VCaP (cell line): ENCODE measurements at regions not wholly inside any gene's neighbourhood (a gene's known extent, or its start where the extent isn't known, plus 50 kb on each side); places are given as distances from the start of the nearest gene placed in this dataset.
"Not testable (repeated sequence)": the region's sequence is repeated elsewhere in the genome, so short reads cannot be mapped to it uniquely, and the experiment has no call there.

Experiments
- H3K27ac ChIP-seq: fragments of 450-650 bp; 2 replicates; pipeline ENCODE4 v1.5.1; 2017
- TF ChIP-seq, protein P1 (sequence below): fragments of 450-650 bp; conservative IDR thresholded peaks from 2 replicates; pipeline ENCODE4 v1.5.1; 2017; ENCODE audit warnings: mild to moderate bottlenecking, moderate library complexity

DNA sequence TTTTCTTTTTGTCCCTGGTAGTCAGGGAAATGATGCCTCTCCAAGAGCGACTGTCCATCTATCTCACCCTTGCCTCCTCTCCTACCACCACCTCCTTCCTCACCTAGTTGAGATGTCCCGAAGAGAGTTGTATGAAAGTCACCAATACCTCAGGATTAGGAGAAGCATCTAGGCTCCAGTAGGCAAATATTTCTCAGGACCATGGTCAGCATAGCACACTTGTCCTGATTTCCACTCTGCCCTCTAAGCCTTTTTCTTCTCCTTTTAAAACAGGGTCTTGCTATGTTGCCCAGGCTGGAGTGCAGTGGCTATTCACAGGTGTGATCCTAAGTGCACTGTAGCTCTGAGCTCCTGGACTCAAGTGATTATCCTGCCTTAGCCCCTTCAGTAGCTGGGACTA is 268.4 kb upstream of the PELI2 start:
- H3K27ac ChIP-seq, result no peak overlapping the region
- TF ChIP-seq, protein P1, sequence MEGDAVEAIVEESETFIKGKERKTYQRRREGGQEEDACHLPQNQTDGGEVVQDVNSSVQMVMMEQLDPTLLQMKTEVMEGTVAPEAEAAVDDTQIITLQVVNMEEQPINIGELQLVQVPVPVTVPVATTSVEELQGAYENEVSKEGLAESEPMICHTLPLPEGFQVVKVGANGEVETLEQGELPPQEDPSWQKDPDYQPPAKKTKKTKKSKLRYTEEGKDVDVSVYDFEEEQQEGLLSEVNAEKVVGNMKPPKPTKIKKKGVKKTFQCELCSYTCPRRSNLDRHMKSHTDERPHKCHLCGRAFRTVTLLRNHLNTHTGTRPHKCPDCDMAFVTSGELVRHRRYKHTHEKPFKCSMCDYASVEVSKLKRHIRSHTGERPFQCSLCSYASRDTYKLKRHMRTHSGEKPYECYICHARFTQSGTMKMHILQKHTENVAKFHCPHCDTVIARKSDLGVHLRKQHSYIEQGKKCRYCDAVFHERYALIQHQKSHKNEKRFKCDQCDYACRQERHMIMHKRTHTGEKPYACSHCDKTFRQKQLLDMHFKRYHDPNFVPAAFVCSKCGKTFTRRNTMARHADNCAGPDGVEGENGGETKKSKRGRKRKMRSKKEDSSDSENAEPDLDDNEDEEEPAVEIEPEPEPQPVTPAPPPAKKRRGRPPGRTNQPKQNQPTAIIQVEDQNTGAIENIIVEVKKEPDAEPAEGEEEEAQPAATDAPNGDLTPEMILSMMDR, result no peak

DNA sequence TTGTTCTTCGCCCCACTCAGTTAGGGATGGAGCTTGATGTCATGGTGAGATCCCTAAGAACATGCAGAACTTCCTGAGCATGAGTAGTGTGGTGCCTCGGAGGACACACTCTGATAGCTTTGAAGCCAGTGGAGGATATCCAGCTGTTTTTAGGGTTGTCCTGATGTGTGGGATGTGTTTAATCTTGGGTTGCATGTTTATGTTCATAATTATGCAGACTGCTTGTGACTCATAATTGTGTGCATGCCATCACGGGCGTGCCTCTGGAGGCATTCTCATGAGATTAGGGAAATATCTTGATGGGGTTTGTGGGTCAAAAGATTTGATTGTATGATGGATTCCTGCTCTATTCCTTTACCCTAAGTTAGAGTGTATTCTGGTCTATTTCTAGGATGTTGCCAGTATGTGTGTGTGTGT is 267.4 kb upstream of the PELI2 start:
- TF ChIP-seq, protein P1, result no peak
- H3K27ac ChIP-seq, result no peak overlapping the region

- TF ChIP-seq, protein P1, result no peak
- no peak overlapping the region for H3K27ac ChIP-seq
Measured at GRCh38 chr14:55851301-55851700, 266.9 kb upstream of the PELI2 start.

DNA sequence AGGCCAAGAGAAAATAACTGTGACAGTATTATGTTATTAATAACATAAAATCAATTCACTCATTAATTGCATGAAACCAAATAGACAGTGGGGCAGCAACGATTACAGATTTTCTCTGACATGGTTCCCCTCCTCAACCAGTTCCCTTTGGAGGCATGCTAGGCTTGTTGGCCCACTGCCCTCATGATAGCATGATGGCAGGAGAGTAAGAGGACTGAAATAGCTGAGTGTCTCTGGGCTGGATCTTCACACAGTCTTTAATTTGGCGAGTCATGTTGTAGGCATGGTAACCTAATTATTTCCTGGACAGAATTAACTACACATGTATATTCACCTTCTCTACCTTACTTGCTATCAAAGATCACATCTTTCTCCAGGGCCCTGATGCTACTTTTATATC is 266.2 kb upstream of the PELI2 start:
- no peak overlapping the region for H3K27ac ChIP-seq
- TF ChIP-seq, protein P1, result no peak

- H3K27ac ChIP-seq, result no peak overlapping the region
- TF ChIP-seq, protein P1, result no peak
Measured at GRCh38 chr14:55855751-55856150, 262.5 kb upstream of the PELI2 start.

DNA sequence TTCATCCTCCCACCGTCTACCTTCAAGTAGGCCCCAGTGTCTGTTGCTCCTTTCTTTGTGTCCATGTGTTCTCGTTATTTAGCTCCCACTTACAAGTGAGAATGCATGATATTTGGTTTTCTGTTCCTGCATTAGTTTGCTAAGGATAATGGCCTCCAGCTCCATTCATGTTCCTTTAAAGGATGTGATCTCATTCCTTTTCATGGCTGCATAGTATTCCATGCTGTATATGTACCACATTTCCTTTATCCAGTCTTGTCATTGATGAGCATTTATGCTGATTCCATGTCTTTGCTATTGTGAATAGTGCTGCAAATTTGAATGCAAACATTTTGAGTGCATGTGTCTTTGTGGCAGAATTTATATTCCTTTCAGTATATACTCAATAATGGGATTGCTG is 259.6 kb upstream of the PELI2 start:
- no peak overlapping the region for H3K27ac ChIP-seq

DNA sequence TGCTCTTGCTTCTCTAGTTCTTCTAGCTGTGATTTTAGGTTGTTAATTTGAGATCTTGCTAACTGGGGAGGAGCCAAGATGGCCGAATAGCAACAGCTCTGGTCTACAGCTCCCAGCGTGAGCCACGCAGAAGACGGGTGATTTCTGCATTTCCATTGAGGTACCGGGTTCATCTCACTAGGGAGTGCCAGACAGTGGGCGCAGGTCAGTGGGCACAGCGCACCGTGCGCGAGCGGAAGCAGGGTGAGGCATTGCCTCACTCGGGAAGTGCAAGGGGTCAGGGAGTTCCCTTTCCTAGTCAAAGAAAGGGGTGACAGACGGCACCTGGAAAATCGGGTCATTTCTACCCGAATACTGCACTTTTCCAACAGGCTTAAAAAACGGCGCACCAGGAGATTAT is 256.6 kb upstream of the PELI2 start:
- H3K27ac ChIP-seq, result not testable (repeated sequence)

More for the DNA sequence above, 259.6 kb upstream of the PELI2 start:
- TF ChIP-seq, protein P1, result no peak

DNA sequence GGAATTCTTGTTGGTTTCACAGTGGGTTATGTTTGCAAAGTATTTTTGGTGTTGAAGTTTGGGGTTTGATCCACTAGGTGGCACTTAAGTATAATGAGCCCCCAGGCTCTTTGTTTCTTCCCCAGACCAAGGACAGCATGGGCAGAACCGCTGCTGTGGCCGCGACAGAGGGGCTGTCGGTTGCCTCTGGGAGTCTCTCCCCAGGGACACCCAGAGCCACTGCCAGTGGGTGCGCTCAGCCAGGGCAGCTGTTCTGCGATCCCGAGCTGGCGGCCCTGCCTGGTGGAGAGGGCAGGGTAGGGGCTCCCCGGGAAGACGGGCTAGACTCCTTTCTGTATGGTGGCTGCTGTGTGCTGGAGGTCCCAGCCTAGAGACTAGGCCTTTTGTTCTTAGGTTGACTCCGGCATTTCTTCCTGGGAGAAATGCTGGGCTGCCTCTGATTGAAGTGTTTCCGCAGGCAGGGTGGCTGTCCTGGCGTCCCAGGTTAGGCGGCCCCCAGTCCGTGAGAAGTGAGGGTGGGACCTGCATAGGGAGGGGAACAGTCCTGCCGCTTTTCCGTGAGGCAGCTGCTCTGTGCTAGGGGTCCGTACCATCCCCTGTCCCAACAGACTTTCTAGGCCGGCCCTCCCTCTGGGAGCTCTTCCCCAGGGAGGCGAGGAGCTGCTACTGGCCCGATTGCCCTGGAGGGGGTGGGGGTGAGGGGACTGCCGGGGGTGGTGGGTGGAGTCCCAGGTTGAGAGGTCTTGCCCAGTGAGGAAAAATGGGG is 253.1 kb upstream of the PELI2 start:
- TF ChIP-seq, protein P1, result peak; percentile 37
- H3K27ac ChIP-seq, result no peak overlapping the region
